Panc1 (cell line): ENCODE measurements at regions not wholly inside any gene's neighbourhood (a gene's known extent, or its start where the extent isn't known, plus 50 kb on each side); places are given as distances from the start of the nearest gene placed in this dataset.
"Not testable (repeated sequence)": the region's sequence is repeated elsewhere in the genome, so short reads cannot be mapped to it uniquely, and the experiment has no call there.

Experiments used
- ATAC-seq: fragments of 200-7000 bp; cut with Tn5 transposase; 2 replicates; pipeline ENCODE4 v1.9.1; 2020; ENCODE audit warnings: mild to moderate bottlenecking, moderate library complexity
- BruUV-seq: library from RNA; stranded (reverse); fragments of 400-500 nt; replicated peaks from 2 replicates; lab custom pipeline; 2021; lab: Mats Ljungman, UMichigan
- CTCF ChIA-PET: fragments of 300-600 bp; sonication (Branson Sonifier 250); formaldehyde crosslinking; loops from one replicate; lab custom pipeline; 2022; ENCODE audit warnings: antibody characterized with exemption; lab: Charles Lee
- POLR2A ChIA-PET: fragments of 300-600 bp; sonication (Branson Sonifier 250); formaldehyde crosslinking; loops from one replicate; lab custom pipeline; 2022; ENCODE audit warnings: antibody characterized with exemption; lab: Charles Lee
- DNase-seq: peaks from one replicate; pipeline ENCODE4 v3.0.0-alpha.2; 2010; ENCODE audit warnings: low read depth, low spot score
- H3K27ac ChIP-seq: 2 replicates; pipeline ENCODE4 v1.5.1; 2011; ENCODE audit warnings: mild to moderate bottlenecking, low read length, inconsistent platforms
- H3K27me3 ChIP-seq: fragments of 200-500 bp; sonication (Bioruptor generic); 2 replicates; pipeline ENCODE4 v1.6.0; 2014; ENCODE audit warnings: low read length, inconsistent platforms; ENCODE audit not compliant: control insufficient read depth, insufficient read depth
- H3K36me3 ChIP-seq: fragments of 200-500 bp; sonication (Bioruptor generic); 2 replicates; pipeline ENCODE4 v1.5.1; 2014; ENCODE audit warnings: inconsistent platforms, mild to moderate bottlenecking, low read length, moderate library complexity; ENCODE audit not compliant: control insufficient read depth, insufficient read depth
- H3K4me1 ChIP-seq: 2 replicates; pipeline ENCODE4 v1.5.1; 2011; ENCODE audit warnings: inconsistent platforms, mild to moderate bottlenecking, low read length, moderate library complexity; ENCODE audit not compliant: control insufficient read depth, insufficient read depth
- H3K4me3 ChIP-seq, 2 experiments: 2 replicates each; pipeline ENCODE4 v1.5.1; 2011 to 2012; ENCODE audit warnings: low read depth in 2 of 2, low read length in 2 of 2, mild to moderate bottlenecking in 2 of 2, inconsistent platforms in 1 of 2, moderate library complexity in 1 of 2
- H3K9me3 ChIP-seq: fragments of 200-500 bp; sonication (Bioruptor generic); 2 replicates; pipeline ENCODE4 v1.5.1; 2014; ENCODE audit warnings: low read depth, mild to moderate bottlenecking, inconsistent platforms, low read length, moderate library complexity; ENCODE audit not compliant: control insufficient read depth, insufficient read depth
- CTCF ChIP-seq: fragments of 450-650 bp; IDR thresholded peaks from 2 replicates; pipeline ENCODE4 v1.5.1; 2017; ENCODE audit warnings: mild to moderate bottlenecking
- in situ Hi-C: cut with HindIII; loops from 2 replicates; pipeline ENCODE4 v1.10.0; 2016; ENCODE audit warnings: low sequenced_read_pairs, low pct_unique_long_range_greater_than_20kb
- intact Hi-C: fragments of 100-400 bp; cut with micrococcal nuclease; formaldehyde crosslinking; loops from one replicate; pipeline ENCODE4 v1.10.0; 2022; ENCODE audit not compliant: unreplicated experiment

- peak; percentile 81; the same call in 1 of the 2 replicates for ATAC-seq
- intact Hi-C loops, H3K27me3 ChIP-seq, H3K9me3 ChIP-seq, CTCF ChIA-PET, H3K4me3 ChIP-seq, DNase-seq, BruUV-seq, H3K36me3 ChIP-seq, in situ Hi-C loops, H3K4me1 ChIP-seq, H3K27ac ChIP-seq, POLR2A ChIA-PET: not testable (repeated sequence)
- peak; percentile 32 for TF ChIP-seq CTCF
Measured at GRCh38 chr9:42534984-42535325, 351.5 kb downstream of the SPATA31A6 start.

GRCh38 chr9:42550789-42551357 is 367.4 kb downstream of the SPATA31A6 start:
- DNase-seq, in situ Hi-C loops, POLR2A ChIA-PET, intact Hi-C loops, H3K27me3 ChIP-seq, BruUV-seq, CTCF ChIA-PET, H3K36me3 ChIP-seq, H3K27ac ChIP-seq, H3K4me1 ChIP-seq, H3K9me3 ChIP-seq: not testable (repeated sequence)
- peak overlapping the region in 1 of 2 experiments; percentile 30; a peak in 1 of 4 replicates for H3K4me3 ChIP-seq
- peak; percentile 88 for ATAC-seq

GRCh38 chr9:42568530-42568929 is 385.1 kb downstream of the SPATA31A6 start:
- H3K27me3 ChIP-seq, CTCF ChIA-PET, POLR2A ChIA-PET: not testable (repeated sequence)

GRCh38 chr9:42568942-42569556 is 385.6 kb downstream of the SPATA31A6 start:
- ATAC-seq, BruUV-seq, H3K27ac ChIP-seq, H3K36me3 ChIP-seq, POLR2A ChIA-PET, H3K9me3 ChIP-seq, H3K27me3 ChIP-seq, H3K4me3 ChIP-seq, DNase-seq, CTCF ChIA-PET, in situ Hi-C loops, intact Hi-C loops, H3K4me1 ChIP-seq: not testable (repeated sequence)

More at GRCh38 chr9:42568530-42568929, 385.1 kb downstream of the SPATA31A6 start:
- DNase-seq, BruUV-seq, in situ Hi-C loops, ATAC-seq, intact Hi-C loops, H3K4me3 ChIP-seq, H3K27ac ChIP-seq, H3K9me3 ChIP-seq, H3K4me1 ChIP-seq, H3K36me3 ChIP-seq: not testable (repeated sequence)

GRCh38 chr9:42577851-42578250 is 394.4 kb downstream of the SPATA31A6 start:
- intact Hi-C loops, H3K36me3 ChIP-seq, in situ Hi-C loops, POLR2A ChIA-PET, H3K27ac ChIP-seq, H3K9me3 ChIP-seq, ATAC-seq, H3K27me3 ChIP-seq, BruUV-seq, DNase-seq, H3K4me3 ChIP-seq, CTCF ChIA-PET, H3K4me1 ChIP-seq: not testable (repeated sequence)
